ENCODE measurements at regions not wholly inside any gene's neighbourhood (a gene's known extent, or its start where the extent isn't known, plus 50 kb on each side); places are given as distances from the start of the nearest gene placed in this dataset.

GRCh38 chr11:130666781-130667251 is 218.4 kb downstream of the ADAMTS15 start:
- no peak for TF ChIP-seq CTCF (optimal IDR thresholded peaks at IDR 0.05 in 1 of 3, IDR thresholded peaks at IDR 0.05 in 1 of 3, conservative IDR thresholded peaks at IDR 0.05 in 1 of 3; ENCODE audit: extremely low read depth in 1 of 3, insufficient read depth in 2 of 3, low read length in 3 of 3)
- TF ChIP-seq EZH2 (IDR thresholded peaks at IDR 0.05; ENCODE audit: low read length) = no peak
